ENCODE measurements at regions not wholly inside any gene's neighbourhood (a gene's known extent, or its start where the extent isn't known, plus 50 kb on each side); places are given as distances from the start of the nearest gene placed in this dataset.
"Not testable (repeated sequence)": the region's sequence is repeated elsewhere in the genome, so short reads cannot be mapped to it uniquely, and the experiment has no call there.

- no peak for DNase-seq
Observed at GRCh38 chr9:75289332-75289731, 201.0 kb downstream of the OSTF1 start.

DNA sequence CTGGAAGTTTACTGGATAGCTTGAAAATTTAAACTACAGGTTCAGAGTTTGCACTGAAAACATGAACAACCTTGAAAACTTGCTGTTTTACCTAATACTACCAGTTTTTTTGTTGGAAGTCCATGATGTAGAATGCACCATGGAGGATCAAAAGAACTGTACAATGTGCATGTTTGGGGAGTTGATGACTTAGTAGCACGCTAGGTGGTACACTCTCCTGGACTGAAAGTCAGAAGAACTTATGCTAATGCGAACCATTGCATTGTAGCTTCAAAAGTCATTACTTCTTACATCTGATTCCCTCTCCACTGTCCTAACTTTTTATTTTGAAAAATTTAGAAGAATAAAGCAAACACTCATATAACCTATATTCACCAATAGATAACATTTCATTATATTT is 211.0 kb downstream of the OSTF1 start:
- DNase-seq = no peak

DNA sequence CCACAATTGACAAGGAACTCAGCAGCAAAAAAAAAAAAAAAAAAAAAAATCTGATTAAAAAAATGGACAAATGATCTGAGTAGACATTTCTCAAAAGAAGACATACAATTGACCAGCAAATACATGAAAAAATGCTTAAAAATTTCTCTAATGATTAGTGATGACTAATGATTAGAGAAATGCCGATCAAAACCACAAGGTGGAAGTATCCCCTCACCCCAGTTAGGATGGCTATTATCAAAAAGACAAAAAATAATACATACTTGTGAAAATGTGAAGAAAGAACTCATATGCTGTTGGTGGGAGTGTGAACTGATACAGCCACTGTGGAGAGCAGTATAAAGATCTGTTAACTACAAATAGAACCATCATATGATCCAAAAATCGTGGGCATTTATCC is 245.3 kb downstream of the OSTF1 start:
- no peak for DNase-seq

GRCh38 chr9:75358846-75359245 is 270.5 kb downstream of the OSTF1 start:
- DNase-seq = no peak

DNA sequence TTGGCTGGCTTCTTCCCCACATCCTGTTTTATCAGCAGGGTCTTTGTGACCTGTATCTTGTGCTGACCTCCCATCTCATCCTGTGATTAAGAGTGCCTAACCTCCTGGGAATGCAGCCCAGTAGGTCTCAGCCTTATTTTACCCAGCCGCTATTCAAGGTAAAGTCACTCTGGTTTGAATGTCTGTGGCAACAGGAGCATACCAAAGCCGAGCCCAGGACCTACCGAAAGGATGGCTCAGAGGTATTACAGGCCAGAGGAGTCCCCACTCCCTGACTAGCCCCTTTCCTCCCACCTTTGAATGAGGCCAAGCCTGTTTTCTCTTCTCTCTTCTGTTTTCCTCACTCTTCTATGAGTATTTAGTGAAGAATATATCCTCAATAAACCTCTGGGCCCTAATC is 271.3 kb downstream of the OSTF1 start:
- no peak for DNase-seq

DNA sequence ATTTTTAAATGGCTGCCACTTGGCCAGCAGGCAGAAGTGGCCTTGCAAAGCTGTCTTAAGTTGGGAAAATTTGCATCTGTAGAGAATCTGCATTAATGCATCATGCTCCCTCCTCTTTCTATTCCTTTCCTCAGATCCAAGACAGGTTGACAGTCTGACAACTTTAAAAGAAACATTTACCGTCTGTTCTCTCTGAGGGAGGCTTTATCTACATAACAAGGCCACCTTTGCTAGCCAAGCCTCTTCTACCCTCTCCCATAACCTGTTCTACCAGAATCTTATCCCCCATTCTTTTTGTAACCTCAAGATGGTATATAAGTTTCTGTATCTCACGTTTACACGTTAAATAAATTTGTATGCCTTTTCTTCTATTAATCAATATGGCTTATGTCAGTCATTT is 271.9 kb downstream of the OSTF1 start:
- no peak for DNase-seq

DNA sequence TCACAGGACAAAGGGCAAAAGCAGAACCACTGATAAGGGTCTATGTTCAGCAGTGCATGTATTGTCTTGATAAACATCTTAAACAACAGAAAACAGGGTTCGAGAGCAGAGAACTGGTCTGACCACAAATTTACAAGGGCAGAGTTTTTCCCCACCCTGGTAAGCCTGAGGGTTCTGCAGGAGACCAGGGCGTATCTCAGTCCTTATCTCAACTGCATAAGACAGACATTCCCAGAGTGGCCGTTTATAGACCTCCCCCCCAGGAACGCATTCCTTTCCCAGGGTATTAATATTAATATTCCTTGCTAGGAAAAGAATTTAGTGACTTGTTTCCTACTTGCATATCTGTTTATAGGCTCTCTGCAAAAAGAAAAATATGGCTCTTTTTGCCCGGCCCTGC is 274.1 kb downstream of the OSTF1 start:
- DNase-seq = not testable (repeated sequence)

GRCh38 chr9:75365196-75365595 is 276.9 kb downstream of the OSTF1 start:
- no peak for DNase-seq

DNA sequence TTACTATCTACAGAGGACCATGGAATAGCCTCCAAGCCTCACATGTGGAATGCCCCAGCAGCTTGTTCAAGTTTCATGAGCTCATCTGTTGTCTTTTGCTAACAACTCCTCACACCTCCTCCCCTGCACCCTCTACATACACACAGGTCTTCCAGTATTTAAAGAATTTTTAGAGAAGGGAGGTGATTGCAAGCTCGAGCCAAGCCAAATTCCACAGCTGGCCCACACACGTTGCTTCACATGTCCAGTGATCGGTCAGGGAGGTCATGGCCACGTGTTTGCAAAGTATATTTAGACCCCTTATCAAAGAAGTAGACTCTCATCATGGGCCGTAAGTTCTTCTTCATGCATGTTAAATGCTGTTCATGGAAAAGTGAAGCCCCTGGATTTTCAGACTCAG is 281.7 kb downstream of the OSTF1 start:
- DNase-seq = no peak

DNA sequence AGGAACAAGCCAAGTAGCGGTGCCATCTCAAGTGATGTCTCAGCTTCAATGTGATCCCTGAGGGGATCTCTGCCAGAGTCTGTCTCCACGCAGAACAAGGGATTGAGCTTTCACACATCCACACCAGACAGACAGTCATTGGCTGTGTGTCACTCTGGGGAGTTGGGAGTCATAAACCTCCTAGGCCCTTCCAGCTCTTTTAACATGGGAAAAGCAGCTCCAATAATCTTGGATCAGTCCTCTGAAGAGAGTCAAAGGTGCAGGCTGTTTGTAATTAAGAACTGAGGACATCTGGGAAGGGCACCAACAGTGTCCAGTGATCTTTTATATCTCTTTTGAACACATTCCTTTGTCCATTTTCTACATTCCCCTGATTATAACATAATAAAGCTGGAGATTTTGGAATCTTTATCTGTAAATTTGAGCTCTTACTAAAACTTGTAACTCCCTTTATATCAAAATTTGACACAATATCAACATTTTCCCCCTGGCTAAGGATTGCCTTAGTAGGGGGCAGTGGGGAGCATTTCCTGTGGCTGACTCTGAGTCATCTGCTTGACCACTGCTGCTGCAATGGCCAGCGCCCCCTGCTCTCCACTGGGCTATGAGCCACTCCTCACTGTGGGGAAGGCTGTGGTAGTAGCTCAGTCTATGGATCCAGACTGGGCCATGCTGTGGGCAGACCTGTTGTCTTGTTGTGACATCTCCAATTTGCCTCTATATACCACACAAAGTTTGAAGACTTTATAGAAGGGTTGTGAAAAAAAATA is 284.4 kb downstream of the OSTF1 start:
- no peak for DNase-seq

- no peak for DNase-seq
Observed at GRCh38 chr9:75376680-75377254, 288.5 kb downstream of the OSTF1 start.

GRCh38 chr9:75378036-75378435 is 289.7 kb downstream of the OSTF1 start:
- DNase-seq = no peak

GRCh38 chr9:75378926-75379325 is 290.6 kb downstream of the OSTF1 start:
- DNase-seq = no peak

DNA sequence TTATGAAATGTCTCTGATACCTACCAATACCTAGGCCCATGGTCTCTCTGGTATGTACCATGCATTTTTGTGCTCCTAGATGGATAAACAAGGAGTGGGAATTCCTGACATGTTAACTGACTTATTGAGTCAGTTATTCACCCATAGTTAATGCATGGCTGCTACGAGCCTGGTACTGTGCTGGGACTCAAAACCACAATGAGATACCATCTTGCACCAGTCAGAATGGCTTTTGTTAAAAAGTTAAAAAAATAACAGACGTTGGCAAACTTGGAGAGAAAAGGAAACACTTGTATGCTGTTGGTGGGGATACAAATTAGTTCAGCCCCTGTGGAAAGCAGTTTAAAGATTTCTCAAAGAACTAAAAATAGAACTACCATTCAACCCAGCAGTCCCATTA is 293.8 kb downstream of the OSTF1 start:
- no peak for DNase-seq

- DNase-seq = not testable (repeated sequence)
Observed at GRCh38 chr9:75383420-75384034, 295.2 kb downstream of the OSTF1 start.

GRCh38 chr9:75385236-75385635 is 296.9 kb downstream of the OSTF1 start:
- DNase-seq = no peak

DNA sequence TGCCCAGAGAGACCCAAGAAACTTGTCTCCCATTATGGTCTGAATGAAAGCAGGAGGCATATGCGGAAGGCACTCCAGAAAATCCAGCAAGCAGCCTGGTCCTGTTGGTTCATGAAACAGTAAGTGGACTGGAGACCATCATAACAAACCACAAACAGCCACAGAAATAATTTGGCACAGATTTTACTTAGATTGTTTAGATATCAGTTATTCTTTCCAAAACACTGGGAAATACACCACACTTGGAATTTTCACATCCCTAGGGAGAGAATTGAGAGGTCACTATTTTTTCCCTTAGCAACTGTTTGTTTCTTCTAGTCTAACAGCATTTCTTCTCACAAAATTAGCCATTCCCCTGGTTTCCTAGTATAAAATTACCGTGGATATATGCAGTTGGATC is 300.8 kb downstream of the OSTF1 start:
- no peak for DNase-seq

DNA sequence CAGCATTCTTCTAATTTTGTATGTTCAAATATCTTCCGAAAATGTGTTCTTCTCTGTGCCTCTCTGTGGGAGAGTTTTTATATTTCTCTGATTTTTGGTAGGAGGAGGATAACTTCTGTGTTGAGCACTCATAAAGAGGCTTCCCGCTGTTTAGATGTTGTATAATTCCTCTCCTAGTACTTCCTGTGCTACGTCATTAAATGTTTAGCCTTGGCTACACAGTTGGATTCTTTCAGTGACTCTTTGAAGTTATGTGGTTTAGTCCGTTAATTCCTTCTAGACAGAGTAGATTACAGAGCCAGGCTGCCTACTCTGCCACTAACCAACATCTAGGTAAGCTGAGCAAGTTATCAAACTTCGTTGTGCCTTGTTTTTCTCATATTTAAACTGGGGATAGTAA is 302.6 kb downstream of the OSTF1 start:
- DNase-seq = no peak

DNA sequence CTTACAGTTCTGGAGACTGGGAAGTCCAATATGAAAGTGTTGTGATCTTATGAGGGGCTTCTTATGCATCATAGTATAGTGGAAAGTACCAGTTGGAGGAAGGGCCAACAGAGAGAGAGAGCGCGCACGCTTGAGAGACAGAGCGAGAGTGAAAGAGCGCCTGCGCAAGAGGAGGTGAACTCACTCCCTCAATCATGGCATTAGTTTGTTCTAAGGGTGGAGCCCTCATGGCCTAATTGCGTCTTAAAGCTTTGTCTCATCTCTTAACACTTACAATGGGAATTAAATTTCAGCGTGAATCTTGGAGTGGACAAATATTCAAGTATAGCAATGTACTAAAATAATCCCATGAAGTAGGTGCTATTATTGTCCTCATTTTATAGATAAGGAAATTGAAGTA is 303.2 kb downstream of the OSTF1 start:
- no peak for DNase-seq

- DNase-seq = no peak
Observed at GRCh38 chr9:75395336-75395735, 307.0 kb downstream of the OSTF1 start.

- no peak for DNase-seq
Observed at GRCh38 chr9:75397836-75398235, 309.5 kb downstream of the OSTF1 start.

DNA sequence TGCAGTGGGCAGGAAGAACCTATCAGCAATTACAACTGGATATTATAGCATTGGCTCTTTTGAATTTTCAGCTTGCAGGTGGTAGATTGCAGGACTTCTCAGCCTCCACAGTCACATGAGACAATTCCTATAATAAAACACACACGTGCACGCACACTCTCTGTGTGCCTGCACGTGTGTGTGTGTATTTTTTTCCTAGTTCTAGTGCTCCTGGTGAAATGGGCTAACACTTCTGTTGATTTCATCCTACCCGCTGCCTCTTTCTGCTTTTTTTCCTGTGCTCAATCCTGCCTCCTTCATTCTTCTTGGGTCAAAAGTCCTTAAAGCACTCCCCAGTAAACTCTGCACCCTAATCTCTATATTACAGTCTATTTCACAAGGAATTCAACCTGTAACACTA is 320.1 kb downstream of the OSTF1 start:
- DNase-seq = no peak

DNA sequence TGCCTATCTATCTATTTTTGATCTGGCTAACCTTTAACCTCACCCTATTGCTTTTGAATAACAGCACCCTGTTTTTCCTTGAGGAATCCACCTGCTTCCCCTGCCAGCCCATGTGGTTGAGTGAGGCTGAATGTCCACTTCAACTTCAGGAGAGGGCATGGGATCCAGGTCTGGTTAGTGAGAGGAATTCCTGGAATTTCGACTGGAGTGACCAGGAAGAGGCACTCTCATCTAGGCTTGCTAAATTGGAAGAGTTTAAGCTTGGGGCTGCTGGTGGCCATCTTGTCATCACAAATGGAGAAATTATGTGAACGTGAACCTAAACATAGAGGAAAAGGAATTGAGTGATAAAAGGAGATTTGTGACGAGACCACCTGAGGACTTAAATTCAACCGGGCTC is 322.1 kb downstream of the OSTF1 start:
- no peak for DNase-seq

GRCh38 chr9:75414371-75415160 is 326.3 kb downstream of the OSTF1 start:
- no peak for DNase-seq
